Naive thymus-derived CD8-positive, alpha-beta T cell (primary cell): ENCODE measurements at regions not wholly inside any gene's neighbourhood (a gene's known extent, or its start where the extent isn't known, plus 50 kb on each side); places are given as distances from the start of the nearest gene placed in this dataset.
A peak's percentile ranks its signal among the peaks of the same experiment; 100 is the strongest.

Experiments used
- ATAC-seq, 2 donors: fragments of 150-1000 bp; cut with Tn5 transposase in 1 of 2; sonication (Bioruptor Pico), chemical (Tn5 transposase) in 1 of 2; 1 replicate in 1 of 2; 2 replicates in 1 of 2; pipeline ENCODE4 v1.10.0; 2021; ENCODE audit warnings: mild to moderate bottlenecking in 2 of 2, moderate library complexity in 2 of 2
- POLR2A ChIA-PET: fragments of 350-600 bp; sonication (Branson Sonifier 250); formaldehyde crosslinking; loops from one replicate; lab custom pipeline; 2021; ENCODE audit warnings: antibody characterized with exemption; lab: Charles Lee
- DNase-seq, 10 donors: peaks; one replicate each; pipeline versions ENCODE4 v3.0.0 to v3.0.0-alpha.2; 2020 to 2022
- H3K27ac Mint-ChIP-seq, 10 donors: one replicate each; pipeline ENCODE4 v1.8.0; 2020 to 2022; ENCODE audit warnings: mild to moderate bottlenecking in 10 of 10, mixed read lengths in 10 of 10, moderate library complexity in 4 of 10, inconsistent platforms in 1 of 10
- H3K27me3 Mint-ChIP-seq, 5 donors: one replicate each; pipeline ENCODE4 v1.8.0; 2021 to 2022; ENCODE audit warnings: mixed read lengths in 5 of 5
- H3K36me3 Mint-ChIP-seq, 3 donors: one replicate each; pipeline ENCODE4 v1.8.0; 2020 to 2022; ENCODE audit warnings: mixed read lengths in 3 of 3, mild to moderate bottlenecking in 2 of 3, inconsistent platforms in 1 of 3
- H3K4me1 Mint-ChIP-seq, 4 donors: one replicate each; pipeline ENCODE4 v1.8.0; 2021 to 2022; ENCODE audit warnings: mixed read lengths in 4 of 4
- H3K4me3 Mint-ChIP-seq, 10 donors: one replicate each; pipeline ENCODE4 v1.8.0; 2020 to 2022; ENCODE audit warnings: mild to moderate bottlenecking in 10 of 10, mixed read lengths in 10 of 10, moderate library complexity in 6 of 10, inconsistent platforms in 1 of 10
- H3K9me3 Mint-ChIP-seq, 9 donors: one replicate each; pipeline ENCODE4 v1.8.0; 2020 to 2022; ENCODE audit warnings: mixed read lengths in 9 of 9, mild to moderate bottlenecking in 3 of 9, inconsistent platforms in 1 of 9, moderate library complexity in 1 of 9

DNA sequence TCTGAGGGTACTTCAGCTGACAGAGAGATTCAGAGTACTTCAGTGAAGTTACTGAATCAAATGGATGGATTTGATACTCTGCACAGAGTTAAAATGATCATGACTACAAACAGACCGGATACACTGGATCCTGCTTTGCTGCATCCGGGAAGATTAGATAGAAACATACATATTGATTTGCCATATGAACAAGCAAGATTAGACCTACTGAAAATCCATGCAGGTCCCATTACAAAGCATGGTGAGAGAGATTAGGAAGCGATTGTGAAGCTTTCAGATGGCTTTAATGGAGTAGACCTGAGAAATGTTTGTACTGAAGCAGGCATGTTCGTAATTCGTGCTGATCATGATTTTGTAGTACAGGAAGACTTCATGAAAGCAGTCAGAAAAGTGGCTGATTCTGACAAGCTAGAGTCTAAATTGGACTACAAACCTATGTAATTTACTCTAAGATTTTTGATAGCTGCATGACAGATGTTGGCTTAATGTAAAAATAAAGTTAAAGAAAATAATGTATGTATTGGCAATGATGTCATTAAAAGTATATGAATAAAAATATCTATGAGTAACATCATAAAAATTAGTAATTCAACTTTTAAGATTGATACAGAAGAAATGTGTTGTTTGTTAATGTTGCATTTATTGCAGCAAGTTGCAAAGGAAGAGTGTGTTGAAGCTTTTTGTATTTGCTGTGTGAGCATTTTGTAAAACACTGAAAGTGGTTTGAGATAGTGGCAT is 136.1 kb upstream of the RAP1B start:
- DNase-seq (no peak), ATAC-seq (no peak)
- Mint-ChIP-seq H3K4me1 (peaks cover 0 to 12% (median 8%) of the 10 kb centered on the region in 4 donors), H3K4me3 (no peak overlapping the region), H3K27ac (no peak overlapping the region), H3K27me3 (no peaks in the 10 kb centered on the region), H3K9me3 (peaks cover 0 to 1% (median 0%) of the 10 kb centered on the region in 9 donors), H3K36me3 (peaks cover 0 to 2% (median 0%) of the 10 kb centered on the region in 3 donors)
- POLR2A ChIA-PET = no interaction called here

DNA sequence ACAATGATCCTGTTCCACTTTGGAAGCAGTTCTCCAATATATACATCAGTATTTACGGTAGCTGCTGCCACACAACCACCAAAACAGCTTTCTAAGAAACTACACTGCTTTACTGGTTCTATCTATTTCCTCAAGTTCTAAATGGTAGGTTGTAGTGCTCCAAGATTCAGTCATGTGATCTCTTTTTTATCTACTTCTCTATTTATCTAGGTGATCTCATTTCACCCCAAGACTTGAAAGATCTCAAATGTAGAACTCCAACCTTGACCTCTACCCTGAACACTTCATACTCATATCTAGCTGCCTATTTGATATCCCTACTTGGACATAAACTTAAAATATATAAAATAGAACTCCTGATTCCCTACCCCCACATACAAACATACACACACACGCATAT is 133.9 kb upstream of the RAP1B start:
- Mint-ChIP-seq H3K27me3 (no peaks in the 10 kb centered on the region), H3K9me3 (peaks cover 0 to 5% (median 1%) of the 10 kb centered on the region in 9 donors), H3K4me1 (peaks cover 6 to 16% (median 10%) of the 10 kb centered on the region in 4 donors), H3K36me3 (peaks cover 0 to 4% (median 2%) of the 10 kb centered on the region in 3 donors), H3K4me3 (no peak overlapping the region), H3K27ac (no peak overlapping the region)
- ATAC-seq (no peak), DNase-seq (no peak)
- POLR2A ChIA-PET = interaction anchor here (0.5 kb wide), 1 partner anchor 59 kb away, joined by 4 read pairs; no protein-coding TSS in a partner anchor

DNA sequence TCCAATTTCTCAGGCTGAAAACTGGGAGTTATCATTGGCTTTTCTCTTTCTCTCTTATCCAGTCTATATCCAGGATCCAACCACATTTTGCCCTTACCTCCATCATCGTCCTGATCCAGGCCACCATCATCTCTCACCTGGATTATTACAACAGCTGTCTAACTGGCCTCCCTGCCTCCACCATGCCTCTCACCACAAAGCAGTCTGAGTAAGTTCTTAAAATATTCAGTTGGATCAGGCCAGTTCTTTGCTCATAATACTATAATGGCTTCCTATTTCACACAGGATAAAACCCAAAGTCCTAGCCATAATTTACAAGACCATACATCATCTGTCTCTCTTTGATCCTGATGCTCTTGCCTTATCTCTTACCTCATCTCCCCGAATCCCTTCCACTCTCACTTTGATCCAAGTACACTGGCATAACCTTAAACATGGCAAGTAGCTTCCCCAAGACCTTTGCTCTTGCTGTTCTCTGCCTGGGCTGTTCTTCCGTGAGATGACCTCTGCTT is 133.4 kb upstream of the RAP1B start:
- H3K27me3 Mint-ChIP-seq = no peaks in the 10 kb centered on the region
- no peak for ATAC-seq
- DNase-seq = no peak
- no peak overlapping the region for H3K27ac Mint-ChIP-seq
- peaks cover 0 to 5% (median 1%) of the 10 kb centered on the region in 9 donors for H3K9me3 Mint-ChIP-seq
- H3K4me1 Mint-ChIP-seq = peaks cover 10 to 21% (median 13%) of the 10 kb centered on the region in 4 donors
- POLR2A ChIA-PET = interaction anchor here (0.5 kb wide), 1 partner anchor 60 kb away, joined by 4 read pairs; no protein-coding TSS in a partner anchor
- peaks cover 0 to 4% (median 2%) of the 10 kb centered on the region in 3 donors for H3K36me3 Mint-ChIP-seq
- no peak overlapping the region for H3K4me3 Mint-ChIP-seq

GRCh38 chr12:68477906-68478305 is 132.8 kb upstream of the RAP1B start:
- Mint-ChIP-seq H3K27ac (no peak overlapping the region), H3K36me3 (peaks cover 0 to 4% (median 2%) of the 10 kb centered on the region in 3 donors), H3K4me1 (peaks cover 11 to 27% (median 18%) of the 10 kb centered on the region in 4 donors), H3K4me3 (no peak overlapping the region), H3K9me3 (peaks cover 0 to 5% (median 1%) of the 10 kb centered on the region in 9 donors), H3K27me3 (no peaks in the 10 kb centered on the region)
- ATAC-seq = no peak
- POLR2A ChIA-PET = interaction anchor here (0.7 kb wide), 1 partner anchor 27 kb away, joined by 3 read pairs; no protein-coding TSS in a partner anchor
- DNase-seq = no peak

DNA sequence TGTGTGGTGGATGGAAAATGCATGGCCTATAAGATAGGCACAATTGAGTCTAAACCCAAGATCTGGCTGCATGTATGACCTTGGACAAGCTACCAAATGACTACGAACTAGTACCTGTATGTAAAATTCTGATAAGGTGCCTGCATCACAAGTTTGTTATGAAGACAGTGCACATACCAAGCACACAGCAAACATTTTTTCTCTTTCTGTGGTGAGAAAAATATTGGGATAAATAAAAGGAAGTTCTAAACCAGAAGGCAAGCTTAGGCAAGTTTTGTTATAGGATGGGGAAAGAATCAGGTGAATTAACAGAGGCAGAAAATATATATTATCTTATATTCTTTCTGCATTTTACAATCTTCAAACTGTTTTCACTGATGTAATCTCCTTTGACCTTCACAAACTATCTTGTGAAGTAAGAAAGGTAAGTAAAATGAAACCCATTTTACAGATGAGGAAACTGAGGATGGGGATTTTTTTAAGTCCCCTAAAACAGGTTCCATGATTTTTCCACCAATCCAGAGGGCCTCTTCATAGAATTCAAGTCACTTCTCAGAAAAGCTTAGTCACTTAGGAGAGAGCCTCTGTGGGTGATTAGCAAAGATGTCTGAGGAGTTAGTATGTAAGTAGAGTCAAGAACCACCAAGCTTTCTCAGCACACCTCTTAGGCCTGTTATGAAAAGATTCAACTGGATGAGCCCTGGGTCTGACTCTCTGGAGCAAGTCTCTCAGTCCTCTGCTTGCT is 132.0 kb upstream of the RAP1B start:
- ATAC-seq = no peak

GRCh38 chr12:68479261-68479895 is 131.3 kb upstream of the RAP1B start:
- Mint-ChIP-seq H3K27ac (peak overlapping the region in 1 of 10 donors; percentile 30), H3K36me3 (peaks cover 0 to 4% (median 2%) of the 10 kb centered on the region in 3 donors), H3K9me3 (peaks cover 0 to 5% (median 1%) of the 10 kb centered on the region in 9 donors), H3K4me3 (no peak overlapping the region), H3K4me1 (peaks cover 13 to 36% (median 23%) of the 10 kb centered on the region in 4 donors), H3K27me3 (no peaks in the 10 kb centered on the region)
- POLR2A ChIA-PET = interaction anchor here (0.8 kb wide), 1 partner anchor 12 kb away, joined by 4 read pairs; no protein-coding TSS in a partner anchor
- ATAC-seq (no peak), DNase-seq (no peak)

More for the DNA sequence above, 132.0 kb upstream of the RAP1B start:
- Mint-ChIP-seq H3K27me3 (no peaks in the 10 kb centered on the region), H3K9me3 (peaks cover 0 to 5% (median 1%) of the 10 kb centered on the region in 9 donors), H3K4me1 (peaks cover 13 to 34% (median 23%) of the 10 kb centered on the region in 4 donors), H3K36me3 (peaks cover 0 to 4% (median 2%) of the 10 kb centered on the region in 3 donors), H3K27ac (peak overlapping the region in 1 of 10 donors; percentile 30), H3K4me3 (no peak overlapping the region)
- POLR2A ChIA-PET = interaction anchor here (0.8 kb wide), 1 partner anchor 11 kb away, joined by 4 read pairs; no protein-coding TSS in a partner anchor
- no peak for DNase-seq

GRCh38 chr12:68479896-68480291 is 130.8 kb upstream of the RAP1B start:
- H3K4me1 Mint-ChIP-seq = peaks cover 13 to 36% (median 23%) of the 10 kb centered on the region in 4 donors
- DNase-seq (no peak), ATAC-seq (no peak)
- H3K4me3 Mint-ChIP-seq = no peak overlapping the region
- no peak overlapping the region for H3K27ac Mint-ChIP-seq
- H3K9me3 Mint-ChIP-seq = peaks cover 0 to 5% (median 1%) of the 10 kb centered on the region in 9 donors
- POLR2A ChIA-PET = interaction anchor here (0.8 kb wide), 1 partner anchor 12 kb away, joined by 4 read pairs; no protein-coding TSS in a partner anchor
- no peaks in the 10 kb centered on the region for H3K27me3 Mint-ChIP-seq
- peaks cover 0 to 4% (median 2%) of the 10 kb centered on the region in 3 donors for H3K36me3 Mint-ChIP-seq

GRCh38 chr12:68480526-68480925 is 130.2 kb upstream of the RAP1B start:
- no peaks in the 10 kb centered on the region for H3K27me3 Mint-ChIP-seq

DNA sequence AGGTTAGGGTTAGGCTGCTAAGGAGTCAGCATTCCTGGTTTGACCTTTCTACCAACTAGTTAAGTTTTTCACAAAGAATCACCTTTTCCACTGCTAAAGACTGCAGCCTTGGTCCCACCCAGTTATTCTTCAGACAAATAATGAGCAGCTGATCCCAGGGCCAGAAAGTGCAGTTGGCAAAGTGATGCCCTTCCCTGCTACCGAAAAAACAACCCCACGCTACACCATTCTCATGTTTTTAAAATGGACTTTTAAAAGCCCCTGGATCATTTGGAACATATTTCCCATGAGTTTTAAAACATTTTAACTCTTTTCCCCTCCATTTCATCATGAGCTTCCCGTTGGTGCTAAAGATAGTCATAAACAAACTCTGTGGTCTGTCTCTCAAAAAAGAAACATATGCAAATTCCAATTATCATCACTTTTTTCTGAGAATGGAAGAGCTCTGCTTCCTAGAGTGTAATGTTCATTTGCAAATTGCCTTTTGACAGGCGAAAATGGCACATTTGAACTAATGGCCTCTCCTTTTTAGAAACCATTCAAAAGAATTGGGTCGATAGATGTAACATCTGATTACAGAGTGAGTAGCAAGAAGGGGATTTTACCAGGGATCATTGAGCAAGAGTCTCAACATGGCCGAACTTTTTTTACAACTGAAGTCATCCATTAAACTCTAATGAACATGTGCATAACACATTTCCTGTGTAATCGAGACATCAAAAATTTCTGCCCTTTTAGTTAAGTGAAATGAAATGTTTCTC is 129.3 kb upstream of the RAP1B start:
- Mint-ChIP-seq H3K27me3 (no peaks in the 10 kb centered on the region), H3K27ac (peak overlapping the region in 4 of 10 donors; percentile 18 to 63 (median 34)), H3K4me3 (peak overlapping the region in 2 of 10 donors; percentile 9 to 39), H3K36me3 (peaks cover 0 to 4% (median 2%) of the 10 kb centered on the region in 3 donors), H3K9me3 (peaks cover 0 to 5% (median 1%) of the 10 kb centered on the region in 9 donors), H3K4me1 (peaks cover 13 to 36% (median 23%) of the 10 kb centered on the region in 4 donors)
- DNase-seq (no peak), ATAC-seq (no peak)
- POLR2A ChIA-PET = no interaction called here

More at GRCh38 chr12:68480526-68480925, 130.2 kb upstream of the RAP1B start:
- no peak for DNase-seq
- Mint-ChIP-seq H3K4me3 (no peak overlapping the region), H3K27ac (no peak overlapping the region), H3K9me3 (peaks cover 0 to 5% (median 1%) of the 10 kb centered on the region in 9 donors), H3K36me3 (peaks cover 0 to 4% (median 2%) of the 10 kb centered on the region in 3 donors), H3K4me1 (peaks cover 13 to 36% (median 23%) of the 10 kb centered on the region in 4 donors)
- ATAC-seq = no peak
- POLR2A ChIA-PET = no interaction called here

GRCh38 chr12:68482014-68482413 is 128.7 kb upstream of the RAP1B start:
- Mint-ChIP-seq H3K4me3 (peak overlapping the region in 1 of 10 donors; percentile 12), H3K27ac (peak overlapping the region in 3 of 10 donors; percentile 21 to 79 (median 49)), H3K27me3 (no peaks in the 10 kb centered on the region), H3K36me3 (peaks cover 0 to 4% (median 2%) of the 10 kb centered on the region in 3 donors), H3K9me3 (peaks cover 0 to 5% (median 1%) of the 10 kb centered on the region in 9 donors), H3K4me1 (peaks cover 13 to 36% (median 22%) of the 10 kb centered on the region in 4 donors)
- ATAC-seq = no peak
- DNase-seq = no peak
- POLR2A ChIA-PET = no interaction called here

DNA sequence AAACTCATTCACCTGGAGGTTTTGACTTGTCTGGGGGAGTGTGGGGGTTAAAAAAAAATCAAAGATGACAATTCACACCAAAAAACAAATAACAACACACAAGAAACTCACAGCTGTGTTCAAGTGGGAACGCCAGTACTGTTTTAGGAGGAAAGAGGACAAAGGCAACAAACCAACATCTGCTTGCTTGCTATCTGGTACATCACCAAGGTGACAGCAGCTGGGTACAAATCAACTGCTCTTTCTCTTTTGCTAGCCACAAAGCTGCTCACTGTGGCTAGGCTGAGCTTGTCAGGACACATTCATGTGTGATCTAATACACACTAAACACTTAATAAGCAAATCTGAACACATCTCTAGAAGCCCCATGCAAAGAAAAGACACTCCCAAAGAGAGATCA is 128.0 kb upstream of the RAP1B start:
- H3K4me1 Mint-ChIP-seq = peaks cover 6 to 36% (median 22%) of the 10 kb centered on the region in 4 donors
- POLR2A ChIA-PET = interaction anchor here (0.9 kb wide), 1 partner anchor 128 kb away, joined by 4 read pairs; the partner anchor contains the start of gene RAP1B
- H3K9me3 Mint-ChIP-seq = peaks cover 0 to 5% (median 1%) of the 10 kb centered on the region in 9 donors
- DNase-seq = peak in 1 of 10 donors; percentile 7
- H3K27ac Mint-ChIP-seq = peak overlapping the region in 5 of 10 donors; percentile 3 to 79 (median 57)
- no peaks in the 10 kb centered on the region for H3K27me3 Mint-ChIP-seq
- ATAC-seq = peak in 1 of 2 donors; percentile 6
- H3K4me3 Mint-ChIP-seq = peak overlapping the region in 1 of 10 donors; percentile 27
- H3K36me3 Mint-ChIP-seq = peaks cover 0 to 4% (median 2%) of the 10 kb centered on the region in 3 donors
